HUES48 (cell line): ENCODE measurements at regions not wholly inside any gene's neighbourhood (a gene's known extent, or its start where the extent isn't known, plus 50 kb on each side); places are given as distances from the start of the nearest gene placed in this dataset.
A peak's percentile ranks its signal among the peaks of the same experiment; 100 is the strongest.
"Not testable (repeated sequence)": the region's sequence is repeated elsewhere in the genome, so short reads cannot be mapped to it uniquely, and the experiment has no call there.

Experiments used
- H3K27ac ChIP-seq: one replicate; pipeline ENCODE4 v1.7.0; 2013; ENCODE audit warnings: low read depth, low read length, inconsistent platforms
- H3K27me3 ChIP-seq: 2 replicates; pipeline ENCODE4 v1.6.1; 2013; ENCODE audit warnings: mild to moderate bottlenecking, low read length; ENCODE audit not compliant: control insufficient read depth, insufficient read depth
- H3K36me3 ChIP-seq: 2 replicates; pipeline ENCODE4 v1.6.1; 2013; ENCODE audit warnings: low read length; ENCODE audit not compliant: control insufficient read depth, insufficient read depth
- H3K4me1 ChIP-seq: 2 replicates; pipeline ENCODE4 v1.6.1; 2013; ENCODE audit warnings: mild to moderate bottlenecking, low read length; ENCODE audit not compliant: control insufficient read depth, insufficient read depth
- H3K4me3 ChIP-seq: 2 replicates; pipeline ENCODE4 v1.5.1; 2013; ENCODE audit warnings: mild to moderate bottlenecking, low read depth, low read length
- H3K9ac ChIP-seq: 2 replicates; pipeline ENCODE4 v1.6.1; 2013; ENCODE audit warnings: mild to moderate bottlenecking, low read depth, low read length, moderate library complexity
- H3K9me3 ChIP-seq: 2 replicates; pipeline ENCODE4 v1.6.1; 2013; ENCODE audit warnings: low read length; ENCODE audit not compliant: control insufficient read depth, insufficient read depth

DNA sequence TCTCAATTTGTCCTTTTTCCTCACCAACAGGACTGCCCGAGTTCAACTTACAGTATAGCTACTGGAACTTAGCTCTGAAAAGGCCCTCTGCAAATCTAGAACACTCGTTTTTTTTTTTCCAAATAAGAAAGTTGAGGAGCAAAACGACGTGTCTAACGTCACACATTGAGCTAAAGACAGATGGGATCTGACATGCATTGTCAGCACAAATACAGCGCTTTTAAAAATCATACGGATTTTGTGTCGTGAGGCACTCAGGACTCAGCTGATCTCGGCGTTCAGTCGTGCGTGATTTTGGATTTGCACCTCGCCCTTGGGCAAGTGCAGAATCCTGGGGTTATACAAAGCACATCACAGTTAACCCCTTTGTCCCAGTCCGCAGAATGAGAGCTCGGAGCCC is 94.7 kb upstream of the ZNF322 start:
- Histone ChIP-seq H3K9ac (no peak overlapping the region), H3K4me1 (no peaks in the 10 kb centered on the region), H3K4me3 (peak overlapping the region; percentile 65), H3K27me3 (peaks cover 30% of the 10 kb centered on the region), H3K9me3 (no peaks in the 10 kb centered on the region), H3K27ac (no peak overlapping the region), H3K36me3 (no peaks in the 10 kb centered on the region)

DNA sequence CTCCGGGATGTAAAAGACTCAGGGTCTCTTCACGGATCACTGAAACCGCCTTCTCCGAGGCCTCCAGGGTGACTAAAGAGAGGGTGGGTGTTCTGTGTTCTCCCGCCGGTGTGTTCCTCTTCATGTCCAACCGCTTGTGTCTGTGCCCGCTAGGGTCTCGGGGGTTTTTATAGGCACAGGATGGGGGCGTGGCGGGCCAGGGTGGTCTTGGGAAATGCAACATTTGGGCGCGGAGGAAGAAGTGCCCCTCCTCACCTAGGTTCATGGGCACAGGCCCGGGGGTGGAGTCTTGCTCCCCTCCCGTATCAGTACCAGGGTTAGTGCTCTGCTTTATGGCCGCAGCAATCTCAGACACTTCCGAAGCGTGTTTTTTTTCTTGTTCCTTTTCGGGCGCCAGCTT is 95.3 kb upstream of the ZNF322 start:
- H3K36me3 ChIP-seq, H3K4me1 ChIP-seq, H3K9ac ChIP-seq, H3K27ac ChIP-seq, H3K9me3 ChIP-seq: not testable (repeated sequence)
- H3K27me3 ChIP-seq: peaks cover 28% of the 10 kb centered on the region
- H3K4me3 ChIP-seq: peak overlapping the region; percentile 65

DNA sequence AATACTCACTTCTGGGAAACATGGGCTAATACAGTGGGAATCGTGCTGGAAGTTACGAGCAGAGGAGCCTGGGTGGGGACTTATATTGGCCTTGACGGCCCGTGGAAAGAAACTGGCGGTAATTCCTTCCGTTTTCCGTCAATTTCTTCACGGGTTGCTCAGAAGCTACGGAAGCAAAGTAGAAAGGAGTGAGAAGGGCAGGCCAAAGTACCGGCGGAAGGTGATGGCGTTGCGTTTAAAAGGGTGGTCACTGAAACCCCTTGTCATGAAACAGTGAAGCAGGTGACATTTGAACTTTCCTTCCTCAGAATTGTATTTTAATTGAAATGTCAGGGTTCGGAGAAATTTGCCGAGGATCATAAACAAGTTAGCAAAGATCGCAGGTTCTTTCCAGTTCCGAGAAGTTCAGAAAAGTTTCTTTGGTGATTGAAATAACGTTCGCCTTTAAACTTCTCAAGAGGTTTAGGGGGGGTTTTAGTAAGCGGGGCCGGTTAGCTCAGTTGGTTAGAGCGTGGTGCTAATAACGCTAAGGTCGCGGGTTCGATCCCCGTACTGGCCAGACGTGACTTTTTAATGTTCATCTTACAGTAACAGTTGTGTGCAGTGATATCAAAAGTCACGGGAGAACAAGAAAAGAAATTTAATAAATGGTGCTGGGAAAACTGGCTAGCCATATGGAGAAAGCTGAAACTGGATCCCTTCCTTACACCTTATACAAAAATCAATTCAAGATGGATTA is 96.7 kb upstream of the ZNF322 start:
- Histone ChIP-seq H3K4me3 (peak overlapping the region; percentile 74), H3K27me3 (peaks cover 28% of the 10 kb centered on the region)
- H3K9ac ChIP-seq, H3K4me1 ChIP-seq, H3K9me3 ChIP-seq, H3K27ac ChIP-seq, H3K36me3 ChIP-seq: not testable (repeated sequence)

DNA sequence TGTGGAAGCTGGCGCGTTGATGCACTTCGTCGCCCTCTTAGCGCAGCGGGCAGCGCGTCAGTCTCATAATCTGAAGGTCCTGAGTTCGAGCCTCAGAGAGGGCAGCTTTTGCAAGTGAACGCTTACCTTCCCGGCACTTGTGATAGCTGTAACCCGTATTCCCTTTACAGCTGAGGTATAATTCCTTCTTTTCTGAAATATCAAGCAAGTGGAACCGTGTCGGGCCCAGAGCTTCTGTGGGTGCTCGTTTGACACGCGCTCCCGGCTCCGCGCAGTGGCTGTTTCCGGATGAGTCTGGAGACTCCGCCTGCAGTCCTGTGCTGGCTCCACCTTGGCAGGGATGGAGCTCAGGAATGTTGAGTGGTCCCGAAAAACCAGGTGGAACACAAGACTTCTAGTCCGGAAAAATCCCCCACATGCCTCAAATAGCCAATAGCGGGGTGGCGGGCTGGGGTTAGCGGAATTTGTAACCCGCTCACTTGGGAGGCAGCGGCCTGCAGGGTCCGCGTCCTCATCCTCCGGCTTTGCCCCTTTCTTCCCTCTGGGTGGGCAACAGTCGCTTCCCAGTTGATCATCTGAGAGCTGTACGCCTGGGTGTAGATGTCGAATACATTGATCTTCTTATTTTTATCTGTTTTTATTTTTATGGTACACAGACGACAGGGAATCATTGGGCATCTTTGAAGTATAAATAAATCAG is 106.8 kb upstream of the ZNF322 start:
- H3K9ac ChIP-seq, H3K4me1 ChIP-seq, H3K9me3 ChIP-seq, H3K36me3 ChIP-seq, H3K27me3 ChIP-seq, H3K27ac ChIP-seq, H3K4me3 ChIP-seq: not testable (repeated sequence)

DNA sequence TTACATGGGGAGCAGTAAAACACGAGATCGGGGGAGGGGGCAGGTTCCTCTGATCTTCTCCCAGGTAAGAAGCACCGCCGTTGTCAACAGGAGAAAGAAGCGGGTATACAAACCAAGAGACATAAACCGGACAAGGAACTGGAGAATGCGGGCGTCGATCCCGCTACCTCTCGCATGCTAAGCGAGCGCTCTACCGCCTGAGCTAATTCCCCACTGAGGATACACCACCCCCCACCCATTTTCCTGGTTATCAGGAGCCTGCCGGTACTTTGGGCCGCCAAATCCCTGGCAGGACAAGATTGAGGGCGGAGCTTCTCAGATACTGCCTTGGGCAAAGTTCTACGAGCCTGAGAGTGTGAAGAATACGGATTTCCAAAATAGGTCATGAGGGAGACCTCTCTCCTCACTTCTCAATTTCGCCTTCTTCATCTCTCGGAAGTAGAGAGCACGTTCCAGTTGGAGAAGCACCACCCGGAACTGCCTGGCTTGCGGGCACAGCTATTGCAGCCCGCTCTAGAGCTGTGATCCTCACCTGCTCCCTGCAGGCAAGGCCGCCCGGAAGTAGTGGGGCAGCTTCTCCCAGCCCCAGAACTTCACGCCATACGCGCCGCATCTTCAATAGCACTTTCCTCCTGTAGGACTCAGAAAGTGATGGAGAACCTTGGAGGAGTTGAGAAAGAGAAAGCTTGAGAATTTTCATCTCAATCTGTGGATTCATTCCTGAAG is 111.6 kb upstream of the ZNF322 start:
- H3K9ac ChIP-seq, H3K9me3 ChIP-seq, H3K4me3 ChIP-seq, H3K36me3 ChIP-seq, H3K4me1 ChIP-seq, H3K27me3 ChIP-seq, H3K27ac ChIP-seq: not testable (repeated sequence)

DNA sequence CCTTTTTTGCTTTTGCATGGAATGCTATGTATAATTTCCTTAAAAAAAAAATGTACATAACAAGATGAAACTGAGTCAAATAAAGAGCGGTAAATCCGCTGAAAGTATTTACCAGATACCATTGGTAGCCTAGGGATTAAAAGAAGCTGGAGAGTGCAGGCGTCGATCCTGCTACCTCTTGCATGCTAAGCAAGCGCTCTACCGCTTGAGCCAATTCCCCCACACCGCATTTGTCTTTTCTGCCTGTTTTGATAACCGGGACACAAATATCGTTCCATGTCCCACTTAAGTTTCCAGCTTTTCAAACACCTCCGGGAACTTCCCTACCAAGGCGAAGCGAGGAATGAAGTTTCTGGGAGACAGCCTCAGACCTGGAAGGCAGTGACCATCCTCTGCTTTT is 113.9 kb upstream of the ZNF322 start:
- H3K9me3 ChIP-seq, H3K27me3 ChIP-seq, H3K9ac ChIP-seq, H3K36me3 ChIP-seq, H3K4me1 ChIP-seq, H3K27ac ChIP-seq, H3K4me3 ChIP-seq: not testable (repeated sequence)

DNA sequence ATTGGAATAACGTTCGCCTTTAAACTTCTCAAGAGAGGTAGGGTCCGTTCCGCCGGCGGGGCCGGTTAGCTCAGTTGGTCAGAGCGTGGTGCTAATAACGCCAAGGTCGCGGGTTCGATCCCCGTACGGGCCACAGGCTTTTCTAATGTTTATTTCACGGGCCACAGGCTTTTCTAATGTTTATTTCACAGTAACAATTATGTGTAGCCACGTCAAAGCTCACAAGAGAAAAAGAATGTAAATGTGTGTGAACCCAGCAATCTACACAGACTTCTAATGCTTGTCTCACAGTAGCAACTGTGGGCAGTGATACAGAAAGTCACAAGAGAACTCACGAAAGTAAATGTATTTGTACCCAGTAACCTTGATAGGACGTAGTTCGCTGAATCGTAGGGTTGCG is 121.0 kb upstream of the ZNF322 start:
- H3K4me3 ChIP-seq, H3K36me3 ChIP-seq, H3K4me1 ChIP-seq, H3K27ac ChIP-seq, H3K9ac ChIP-seq, H3K9me3 ChIP-seq, H3K27me3 ChIP-seq: not testable (repeated sequence)

DNA sequence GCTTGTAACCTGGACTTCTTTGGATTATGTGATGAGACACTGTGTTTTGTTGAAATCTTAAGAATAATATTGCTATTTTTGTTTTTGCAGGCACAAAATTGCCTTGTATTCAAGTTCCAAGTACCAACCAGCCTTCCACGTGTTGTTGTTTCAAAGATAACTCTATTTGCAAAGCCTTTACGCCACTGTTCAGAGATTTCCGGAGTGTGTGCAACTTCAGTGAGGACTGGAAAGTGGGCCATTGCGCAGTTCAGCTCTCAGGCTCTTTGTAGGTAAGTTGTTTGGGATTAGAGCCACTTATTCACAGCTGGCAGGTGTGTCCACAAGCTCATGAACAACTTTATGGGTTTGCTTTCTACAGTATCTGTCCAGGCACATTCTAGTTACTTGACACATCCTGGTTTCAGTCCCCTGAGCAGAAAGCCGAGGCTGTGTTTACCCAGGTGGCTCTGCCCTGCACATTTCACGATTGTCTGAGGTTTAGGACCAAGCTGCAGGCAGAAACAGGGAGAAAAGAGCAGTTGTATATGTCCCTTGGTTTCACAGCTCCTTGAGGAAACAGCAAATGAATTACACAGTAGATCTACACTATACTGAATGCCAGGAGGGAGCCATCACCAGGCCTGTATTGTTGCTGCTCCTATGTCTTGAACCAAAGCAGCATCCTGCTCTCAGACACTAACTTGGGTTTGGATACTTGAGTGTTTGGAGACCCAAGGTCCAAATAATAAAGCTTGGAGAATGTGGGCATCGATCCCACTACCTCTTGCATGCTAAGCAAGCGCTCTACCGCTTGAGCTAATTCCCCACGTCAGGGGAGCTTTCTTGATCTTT is 136.1 kb upstream of the ZNF322 start:
- H3K4me1 ChIP-seq, H3K9ac ChIP-seq, H3K27me3 ChIP-seq, H3K4me3 ChIP-seq, H3K9me3 ChIP-seq, H3K36me3 ChIP-seq, H3K27ac ChIP-seq: not testable (repeated sequence)

DNA sequence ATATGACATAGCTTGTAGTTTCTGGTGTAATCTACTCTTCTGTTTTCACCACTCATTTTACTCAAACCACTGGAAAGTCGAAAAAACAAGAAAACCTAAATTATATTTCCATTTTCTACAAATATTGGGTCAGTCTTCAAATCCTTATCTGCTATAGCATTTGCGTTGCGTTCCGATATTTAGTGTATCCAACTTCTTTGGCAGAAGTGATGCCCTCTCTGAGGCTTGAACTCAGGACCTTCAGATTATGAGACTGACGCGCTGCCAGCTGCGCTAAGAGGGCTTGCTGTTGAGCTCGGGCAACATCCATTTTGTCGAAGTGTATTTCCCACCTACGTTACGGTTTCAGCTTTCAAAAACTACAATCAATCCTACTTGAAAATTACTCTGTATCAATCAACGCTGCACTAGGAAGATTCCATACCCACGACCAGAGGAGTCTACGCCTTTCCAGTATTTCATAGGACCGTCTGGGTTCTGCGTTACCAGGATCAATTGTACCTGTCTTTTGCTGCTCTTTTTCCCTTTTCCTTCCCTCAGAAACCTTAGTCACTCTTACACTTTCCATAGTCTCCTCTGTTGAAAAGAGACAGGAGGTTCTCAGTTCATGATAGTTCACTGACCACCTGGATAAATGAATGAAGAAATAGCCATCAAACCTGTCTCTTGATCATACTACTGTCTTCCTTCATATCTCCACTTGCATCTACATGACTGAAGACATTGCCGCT is 140.5 kb upstream of the ZNF322 start:
- not testable (repeated sequence) for H3K36me3 ChIP-seq, H3K9ac ChIP-seq, H3K27me3 ChIP-seq, H3K27ac ChIP-seq, H3K4me3 ChIP-seq, H3K9me3 ChIP-seq, H3K4me1 ChIP-seq

DNA sequence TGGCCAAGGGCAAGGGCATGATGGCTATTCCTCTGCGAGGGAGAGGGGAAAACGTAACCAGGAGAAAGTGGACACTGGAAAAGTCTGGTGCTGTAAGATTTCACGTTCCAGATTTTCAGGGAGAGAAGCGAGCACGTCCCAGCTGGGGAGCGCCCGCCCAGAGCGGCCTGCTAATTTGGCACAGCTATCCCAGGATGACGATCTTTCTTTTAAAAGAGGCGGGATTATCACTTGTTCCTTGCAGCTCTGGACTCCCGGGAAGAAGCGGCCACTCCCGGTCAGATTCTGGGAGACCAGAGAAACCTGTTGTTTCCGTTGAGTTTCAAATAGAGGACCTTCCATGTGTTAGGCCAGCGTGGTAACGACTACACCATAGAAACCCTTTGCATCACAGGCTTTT is 144.2 kb upstream of the ZNF322 start:
- not testable (repeated sequence) for H3K9me3 ChIP-seq, H3K4me3 ChIP-seq, H3K36me3 ChIP-seq, H3K27ac ChIP-seq, H3K27me3 ChIP-seq, H3K9ac ChIP-seq, H3K4me1 ChIP-seq
